ENCODE measurements at regions not wholly inside any gene's neighbourhood (a gene's known extent, or its start where the extent isn't known, plus 50 kb on each side); places are given as distances from the start of the nearest gene placed in this dataset.
A peak's percentile ranks its signal among the peaks of the same experiment; 100 is the strongest.
"Not testable (repeated sequence)": the region's sequence is repeated elsewhere in the genome, so short reads cannot be mapped to it uniquely, and the experiment has no call there.

GRCh38 chr5:97998941-97999340 lies 774.5 kb upstream of the RGMB start:
- Histone ChIP-seq H3K4me3 (ENCODE audit: low read depth, low read length) (no peak overlapping the region), H3K36me3 (ENCODE audit: insufficient read depth) (no peaks in the 10 kb centered on the region), H3K4me1 (ENCODE audit: insufficient read depth) (no peaks in the 10 kb centered on the region), H3K27ac (ENCODE audit: low read depth) (no peak overlapping the region)
- DNase-seq (ENCODE audit: extremely low spot score): peak; percentile 7

- no peaks in the 10 kb centered on the region for H3K4me1 ChIP-seq (ENCODE audit: insufficient read depth)
- WGBS: 90% methylated on average over 3 of the region's 3 CpGs
- H3K4me3 ChIP-seq (ENCODE audit: low read depth, low read length): no peak overlapping the region
- H3K36me3 ChIP-seq (ENCODE audit: insufficient read depth): no peaks in the 10 kb centered on the region
- no peak overlapping the region for H3K27ac ChIP-seq (ENCODE audit: low read depth)
- no peak for DNase-seq (ENCODE audit: extremely low spot score)
These were observed 769.0 kb upstream of the RGMB start for GRCh38 chr5:98004463-98004862.

GRCh38 chr5:98016771-98017170 lies 756.7 kb upstream of the RGMB start:
- H3K4me3 ChIP-seq (ENCODE audit: low read depth, low read length): no peak overlapping the region
- 67% methylated on average over 2 of the region's 2 CpGs for whole genome bisulfite sequencing
- H3K4me1 ChIP-seq (ENCODE audit: insufficient read depth): no peaks in the 10 kb centered on the region
- no peak overlapping the region for H3K27ac ChIP-seq (ENCODE audit: low read depth)
- no peak for DNase-seq (ENCODE audit: extremely low spot score)
- no peaks in the 10 kb centered on the region for H3K36me3 ChIP-seq (ENCODE audit: insufficient read depth)

- H3K4me1 ChIP-seq (ENCODE audit: insufficient read depth); H3K36me3 ChIP-seq (ENCODE audit: insufficient read depth); H3K27ac ChIP-seq (ENCODE audit: low read depth); H3K4me3 ChIP-seq (ENCODE audit: low read depth, low read length); DNase-seq (ENCODE audit: extremely low spot score): not testable (repeated sequence)
- 90% methylated on average over 4 of the region's 4 CpGs for WGBS
These were observed 743.2 kb upstream of the RGMB start for GRCh38 chr5:98030273-98030672.

- not testable (repeated sequence) for H3K27ac ChIP-seq (ENCODE audit: low read depth); H3K4me1 ChIP-seq (ENCODE audit: insufficient read depth); H3K36me3 ChIP-seq (ENCODE audit: insufficient read depth); DNase-seq (ENCODE audit: extremely low spot score); H3K4me3 ChIP-seq (ENCODE audit: low read depth, low read length)
- WGBS: 79% methylated on average over 5 of the region's 5 CpGs
These were observed 742.4 kb upstream of the RGMB start for GRCh38 chr5:98031036-98031435.

GRCh38 chr5:98031496-98031895 lies 742.0 kb upstream of the RGMB start:
- 93% methylated on average over 3 of the region's 3 CpGs for WGBS

GRCh38 chr5:98031926-98032325 lies 741.5 kb upstream of the RGMB start:
- Histone ChIP-seq H3K4me3 (ENCODE audit: low read depth, low read length) (no peak overlapping the region), H3K4me1 (ENCODE audit: insufficient read depth) (no peaks in the 10 kb centered on the region), H3K36me3 (ENCODE audit: insufficient read depth) (no peaks in the 10 kb centered on the region), H3K27ac (ENCODE audit: low read depth) (no peak overlapping the region)
- DNase-seq (ENCODE audit: extremely low spot score): no peak
- WGBS: 58% methylated on average over 1 of the region's 1 CpG

More at GRCh38 chr5:98031496-98031895, 742.0 kb upstream of the RGMB start:
- Histone ChIP-seq H3K27ac (ENCODE audit: low read depth) (no peak overlapping the region), H3K4me3 (ENCODE audit: low read depth, low read length) (no peak overlapping the region), H3K36me3 (ENCODE audit: insufficient read depth) (no peaks in the 10 kb centered on the region), H3K4me1 (ENCODE audit: insufficient read depth) (no peaks in the 10 kb centered on the region)
- DNase-seq (ENCODE audit: extremely low spot score): no peak

GRCh38 chr5:98041661-98042060 lies 731.8 kb upstream of the RGMB start:
- no peak overlapping the region for H3K4me3 ChIP-seq (ENCODE audit: low read depth, low read length)
- no peak for DNase-seq (ENCODE audit: extremely low spot score)
- H3K36me3 ChIP-seq (ENCODE audit: insufficient read depth): no peaks in the 10 kb centered on the region

GRCh38 chr5:98042521-98042920 lies 730.9 kb upstream of the RGMB start:
- no peak overlapping the region for H3K27ac ChIP-seq (ENCODE audit: low read depth)
- 63% methylated on average over 1 of the region's 1 CpG for WGBS
- no peak for DNase-seq (ENCODE audit: extremely low spot score)
- no peaks in the 10 kb centered on the region for H3K4me1 ChIP-seq (ENCODE audit: insufficient read depth)
- H3K4me3 ChIP-seq (ENCODE audit: low read depth, low read length): no peak overlapping the region
- no peaks in the 10 kb centered on the region for H3K36me3 ChIP-seq (ENCODE audit: insufficient read depth)

More at GRCh38 chr5:98041661-98042060, 731.8 kb upstream of the RGMB start:
- Histone ChIP-seq H3K4me1 (ENCODE audit: insufficient read depth) (no peaks in the 10 kb centered on the region), H3K27ac (ENCODE audit: low read depth) (no peak overlapping the region)

- no peak overlapping the region for H3K27ac ChIP-seq (ENCODE audit: low read depth)
- no peak overlapping the region for H3K4me3 ChIP-seq (ENCODE audit: low read depth, low read length)
- no peaks in the 10 kb centered on the region for H3K4me1 ChIP-seq (ENCODE audit: insufficient read depth)
- no peaks in the 10 kb centered on the region for H3K36me3 ChIP-seq (ENCODE audit: insufficient read depth)
- no peak for DNase-seq (ENCODE audit: extremely low spot score)
These were observed 730.5 kb upstream of the RGMB start for GRCh38 chr5:98042961-98043360.

- no peaks in the 10 kb centered on the region for H3K36me3 ChIP-seq (ENCODE audit: insufficient read depth)
- DNase-seq (ENCODE audit: extremely low spot score): no peak
- no peaks in the 10 kb centered on the region for H3K4me1 ChIP-seq (ENCODE audit: insufficient read depth)
- 93% methylated on average over 3 of the region's 3 CpGs for WGBS
- no peak overlapping the region for H3K4me3 ChIP-seq (ENCODE audit: low read depth, low read length)
- H3K27ac ChIP-seq (ENCODE audit: low read depth): no peak overlapping the region
These were observed 722.9 kb upstream of the RGMB start for GRCh38 chr5:98050583-98050982.

GRCh38 chr5:98053170-98053569 lies 720.3 kb upstream of the RGMB start:
- Histone ChIP-seq H3K4me1 (ENCODE audit: insufficient read depth) (no peaks in the 10 kb centered on the region), H3K36me3 (ENCODE audit: insufficient read depth) (no peaks in the 10 kb centered on the region), H3K27ac (ENCODE audit: low read depth) (no peak overlapping the region), H3K4me3 (ENCODE audit: low read depth, low read length) (no peak overlapping the region)
- DNase-seq (ENCODE audit: extremely low spot score): no peak
- 91% methylated on average over 2 of the region's 2 CpGs for WGBS

GRCh38 chr5:98060148-98060547 lies 713.3 kb upstream of the RGMB start:
- no peak overlapping the region for H3K27ac ChIP-seq (ENCODE audit: low read depth)
- DNase-seq (ENCODE audit: extremely low spot score): no peak
- H3K4me3 ChIP-seq (ENCODE audit: low read depth, low read length): no peak overlapping the region
- no peaks in the 10 kb centered on the region for H3K4me1 ChIP-seq (ENCODE audit: insufficient read depth)
- H3K36me3 ChIP-seq (ENCODE audit: insufficient read depth): no peaks in the 10 kb centered on the region

GRCh38 chr5:98064118-98064685 lies 709.3 kb upstream of the RGMB start:
- H3K4me3 ChIP-seq (ENCODE audit: low read depth, low read length): no peak overlapping the region
- no peak overlapping the region for H3K27ac ChIP-seq (ENCODE audit: low read depth)
- H3K36me3 ChIP-seq (ENCODE audit: insufficient read depth): no peaks in the 10 kb centered on the region
- no peak for DNase-seq (ENCODE audit: extremely low spot score)
- WGBS: 85% methylated on average over 6 of the region's 6 CpGs
- no peaks in the 10 kb centered on the region for H3K4me1 ChIP-seq (ENCODE audit: insufficient read depth)

- no peaks in the 10 kb centered on the region for H3K36me3 ChIP-seq (ENCODE audit: insufficient read depth)
- 67% methylated on average over 1 of the region's 1 CpG for WGBS
- H3K4me3 ChIP-seq (ENCODE audit: low read depth, low read length): no peak overlapping the region
- no peaks in the 10 kb centered on the region for H3K4me1 ChIP-seq (ENCODE audit: insufficient read depth)
- H3K27ac ChIP-seq (ENCODE audit: low read depth): no peak overlapping the region
- DNase-seq (ENCODE audit: extremely low spot score): no peak
These were observed 708.1 kb upstream of the RGMB start for GRCh38 chr5:98065261-98065909.
